Sigmoid colon (tissue), 6 donors: ENCODE measurements at regions not wholly inside any gene's neighbourhood (a gene's known extent, or its start where the extent isn't known, plus 50 kb on each side); places are given as distances from the start of the nearest gene placed in this dataset.

Experiments used
- DNase-seq: peaks from one replicate; pipeline ENCODE4 v3.0.0-alpha.2; 2019
- H3K27ac ChIP-seq, 4 donors: fragments of 200-600 bp; sonication (generic); one replicate each; pipeline ENCODE4 v1.5.1; 2016 to 2019; ENCODE audit warnings: mild to moderate bottlenecking in 1 of 4
- H3K27me3 ChIP-seq, 3 donors: fragments of 200-600 bp; sonication (generic); one replicate each; pipeline ENCODE4 v1.5.1; 2019; ENCODE audit warnings: mild to moderate bottlenecking in 1 of 3
- H3K36me3 ChIP-seq, 4 donors: fragments of 200-600 bp; sonication (generic); one replicate each; pipeline ENCODE4 v1.5.1; 2016 to 2019
- H3K4me1 ChIP-seq, 4 donors: fragments of 200-600 bp; sonication (generic); one replicate each; pipeline ENCODE4 v1.5.1; 2017 to 2019
- H3K4me3 ChIP-seq, 4 donors: fragments of 200-600 bp; sonication (generic); one replicate each; pipeline ENCODE4 v1.5.1; 2017 to 2019; ENCODE audit warnings: mild to moderate bottlenecking in 2 of 4, moderate library complexity in 1 of 4
- H3K9me3 ChIP-seq, 4 donors: fragments of 200-600 bp in 3 of 4; sonication (generic) in 3 of 4; one replicate each; pipeline versions ENCODE4 v1.5.1 to v1.6.1; 2013 to 2019
- EP300 ChIP-seq, 4 donors: sonication (generic); formaldehyde crosslinking; IDR thresholded peaks; one replicate each; pipeline ENCODE4 v1.6.1; 2017; ENCODE audit warnings: antibody characterized with exemption in 4 of 4
- POLR2A ChIP-seq, 2 donors: fragments of 450-650 bp; IDR thresholded peaks; one replicate each; pipeline ENCODE4 v1.6.1; 2016; ENCODE audit warnings: antibody characterized with exemption in 2 of 2, mild to moderate bottlenecking in 2 of 2, moderate library complexity in 2 of 2
- POLR2AphosphoS5 ChIP-seq, 4 donors: sonication (generic); formaldehyde crosslinking; IDR thresholded peaks; one replicate each; pipeline ENCODE4 v1.6.1; 2017; ENCODE audit warnings: antibody characterized with exemption in 4 of 4
- WGBS, 2 donors: extraction: QIAGEN DNeasy Blood & Tissue Kit; methylation state at CpG; one replicate each; pipeline ENCODE4 v1.1.7; 2013; 5-methylcytosine and 5-hydroxymethylcytosine counted together
- intact Hi-C: fragments of 100-400 bp; cut with DNase I; formaldehyde crosslinking; loops from one replicate; pipeline ENCODE4 v1.15.1; 2023
- TF ChIP-seq, protein P1 (sequence below), 4 experiments: fragments of 450-650 bp in 3 of 4; fragments of 200-600 bp in 1 of 4; IDR thresholded peaks; one replicate each; pipeline ENCODE4 v1.5.1; 2016 to 2019; ENCODE audit warnings: antibody characterized with exemption in 4 of 4, mild to moderate bottlenecking in 3 of 4, moderate library complexity in 2 of 4
- donor health status: healthy with polysubstance abuse.
- donor health status: healthy.

- Histone ChIP-seq H3K27ac (no peak overlapping the region), H3K36me3 (no peaks in the 10 kb centered on the region), H3K9me3 (no peaks in the 10 kb centered on the region), H3K27me3 (no peaks in the 10 kb centered on the region), H3K4me3 (no peak overlapping the region), H3K4me1 (no peaks in the 10 kb centered on the region)
- TF ChIP-seq POLR2A (IDR thresholded peaks at IDR 0.05) (no peak), EP300 (IDR thresholded peaks at IDR 0.05) (no peak), POLR2AphosphoS5 (IDR thresholded peaks at IDR 0.05) (no peak)
- TF ChIP-seq, protein P1, sequence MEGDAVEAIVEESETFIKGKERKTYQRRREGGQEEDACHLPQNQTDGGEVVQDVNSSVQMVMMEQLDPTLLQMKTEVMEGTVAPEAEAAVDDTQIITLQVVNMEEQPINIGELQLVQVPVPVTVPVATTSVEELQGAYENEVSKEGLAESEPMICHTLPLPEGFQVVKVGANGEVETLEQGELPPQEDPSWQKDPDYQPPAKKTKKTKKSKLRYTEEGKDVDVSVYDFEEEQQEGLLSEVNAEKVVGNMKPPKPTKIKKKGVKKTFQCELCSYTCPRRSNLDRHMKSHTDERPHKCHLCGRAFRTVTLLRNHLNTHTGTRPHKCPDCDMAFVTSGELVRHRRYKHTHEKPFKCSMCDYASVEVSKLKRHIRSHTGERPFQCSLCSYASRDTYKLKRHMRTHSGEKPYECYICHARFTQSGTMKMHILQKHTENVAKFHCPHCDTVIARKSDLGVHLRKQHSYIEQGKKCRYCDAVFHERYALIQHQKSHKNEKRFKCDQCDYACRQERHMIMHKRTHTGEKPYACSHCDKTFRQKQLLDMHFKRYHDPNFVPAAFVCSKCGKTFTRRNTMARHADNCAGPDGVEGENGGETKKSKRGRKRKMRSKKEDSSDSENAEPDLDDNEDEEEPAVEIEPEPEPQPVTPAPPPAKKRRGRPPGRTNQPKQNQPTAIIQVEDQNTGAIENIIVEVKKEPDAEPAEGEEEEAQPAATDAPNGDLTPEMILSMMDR (IDR thresholded peaks at IDR 0.05), result no peak
- 91 to 93% methylated on average over 21 of the region's 21 CpGs for WGBS, 2 donors
- intact Hi-C loops, result no loop called here
- no peak for DNase-seq
These were observed 170.3 kb upstream of the SOX4 start for GRCh38 chr6:21423106-21423854.

GRCh38 chr6:21426841-21427490 is 166.6 kb upstream of the SOX4 start:
- Histone ChIP-seq H3K27me3 (no peaks in the 10 kb centered on the region), H3K4me1 (no peaks in the 10 kb centered on the region), H3K36me3 (no peaks in the 10 kb centered on the region), H3K27ac (no peak overlapping the region), H3K4me3 (no peak overlapping the region), H3K9me3 (no peaks in the 10 kb centered on the region)
- WGBS, 2 donors, result 77 to 81% methylated on average over 8 of the region's 8 CpGs
- intact Hi-C loops, result no loop called here
- no peak for DNase-seq
- TF ChIP-seq POLR2A (IDR thresholded peaks at IDR 0.05), result no peak
- no peak for TF ChIP-seq EP300 (IDR thresholded peaks at IDR 0.05)
- TF ChIP-seq, protein P1 (IDR thresholded peaks at IDR 0.05), result no peak
- no peak for TF ChIP-seq POLR2AphosphoS5 (IDR thresholded peaks at IDR 0.05)

DNA sequence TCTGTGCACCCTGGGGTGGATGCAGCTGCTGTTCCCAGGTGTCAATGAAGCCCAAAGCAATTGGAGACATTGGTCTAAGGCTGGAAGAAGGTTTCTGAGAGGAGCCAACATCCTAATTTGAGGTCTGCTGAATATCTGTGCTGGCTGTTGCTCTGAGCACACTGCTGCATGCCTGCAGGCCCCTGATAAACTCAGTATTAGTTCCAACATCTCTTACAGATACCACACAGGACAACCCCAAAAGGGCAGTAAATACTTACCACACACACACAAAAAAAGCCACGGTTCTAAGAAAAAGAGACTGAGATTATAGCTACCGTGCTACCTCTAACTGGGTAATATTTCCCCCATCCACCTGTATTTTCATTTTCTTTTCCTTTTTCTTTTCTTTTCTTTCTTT is 164.3 kb upstream of the SOX4 start:
- TF ChIP-seq, protein P1 (IDR thresholded peaks at IDR 0.05), result no peak
- TF ChIP-seq EP300 (IDR thresholded peaks at IDR 0.05), result no peak
- no peak overlapping the region for H3K27ac ChIP-seq
- no peak for DNase-seq
- no peaks in the 10 kb centered on the region for H3K9me3 ChIP-seq
- no peaks in the 10 kb centered on the region for H3K4me1 ChIP-seq
- no peaks in the 10 kb centered on the region for H3K27me3 ChIP-seq
- H3K4me3 ChIP-seq, result no peak overlapping the region
- intact Hi-C loops, result no loop called here
- H3K36me3 ChIP-seq, result no peaks in the 10 kb centered on the region
- 91 to 94% methylated on average over 2 of the region's 2 CpGs for WGBS, 2 donors

DNA sequence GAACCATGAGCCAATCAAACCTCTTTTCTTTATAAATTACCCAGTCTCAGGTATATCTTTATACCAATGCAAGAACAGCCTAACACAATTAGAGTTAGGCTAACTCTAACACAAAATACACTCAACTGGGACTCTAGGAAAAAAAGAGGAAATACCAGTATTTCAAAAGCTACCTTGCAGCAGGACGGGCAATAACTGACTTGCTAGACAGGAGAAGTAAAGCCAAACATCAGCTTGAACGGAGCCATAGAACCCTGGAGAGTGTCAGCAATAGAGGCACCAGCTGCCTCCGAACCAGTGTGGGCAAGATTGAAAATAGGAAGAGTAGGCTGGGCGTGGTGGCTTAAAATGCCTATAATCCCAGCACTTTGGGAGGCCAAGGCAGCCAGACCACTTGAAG is 162.0 kb upstream of the SOX4 start:
- Histone ChIP-seq H3K27ac (no peak overlapping the region), H3K36me3 (no peaks in the 10 kb centered on the region), H3K9me3 (no peaks in the 10 kb centered on the region), H3K27me3 (no peaks in the 10 kb centered on the region), H3K4me3 (no peak overlapping the region), H3K4me1 (no peaks in the 10 kb centered on the region)
- no peak for DNase-seq
- TF ChIP-seq POLR2A (IDR thresholded peaks at IDR 0.05), result no peak
- no peak for TF ChIP-seq POLR2AphosphoS5 (IDR thresholded peaks at IDR 0.05)
- TF ChIP-seq, protein P1 (IDR thresholded peaks at IDR 0.05), result no peak
- no peak for TF ChIP-seq EP300 (IDR thresholded peaks at IDR 0.05)
- intact Hi-C loops, result no loop called here
- 90 to 92% methylated on average over 4 of the region's 4 CpGs for WGBS, 2 donors
